Skin epidermis (tissue), 12 donors: ENCODE measurements at regions not wholly inside any gene's neighbourhood (a gene's known extent, or its start where the extent isn't known, plus 50 kb on each side); places are given as distances from the start of the nearest gene placed in this dataset.
"Not testable (repeated sequence)": the region's sequence is repeated elsewhere in the genome, so short reads cannot be mapped to it uniquely, and the experiment has no call there.

Experiments used
- H3K27ac ChIP-seq, 21 experiments: fragments of 200-600 bp; sonication (generic) in 11 of 21; one replicate each; pipeline ENCODE4 v1.5.0; 2020; ENCODE audit warnings: mild to moderate bottlenecking in 3 of 21, inconsistent platforms in 2 of 21, moderate library complexity in 2 of 21
- H3K4me3 ChIP-seq, 7 experiments: fragments of 200-600 bp; sonication (generic) in 2 of 7; one replicate each; pipeline ENCODE4 v1.5.0; 2020; ENCODE audit warnings: inconsistent platforms in 2 of 7, mild to moderate bottlenecking in 2 of 7, moderate library complexity in 1 of 7

DNA sequence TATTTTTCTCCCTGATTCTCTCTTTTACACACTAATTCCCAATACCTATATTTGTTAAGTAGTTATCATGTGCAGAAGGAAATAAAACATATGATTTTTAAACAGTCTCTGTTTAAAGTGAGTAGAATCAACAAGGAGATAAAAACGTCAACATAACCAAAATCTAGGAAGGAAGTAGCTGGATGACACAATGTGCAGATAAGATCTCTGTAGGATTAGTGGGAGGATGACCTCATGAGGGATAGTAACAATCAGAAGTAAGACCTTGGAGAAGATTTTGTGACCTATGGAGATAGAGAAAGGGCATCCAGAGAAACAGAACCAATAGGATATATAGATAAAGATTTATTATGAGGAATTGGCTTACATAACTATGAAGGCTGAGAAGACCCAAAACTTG, 262.6 kb upstream of the CDH11 start:
- Histone ChIP-seq H3K27ac (no peak overlapping the region), H3K4me3 (no peak overlapping the region)

DNA sequence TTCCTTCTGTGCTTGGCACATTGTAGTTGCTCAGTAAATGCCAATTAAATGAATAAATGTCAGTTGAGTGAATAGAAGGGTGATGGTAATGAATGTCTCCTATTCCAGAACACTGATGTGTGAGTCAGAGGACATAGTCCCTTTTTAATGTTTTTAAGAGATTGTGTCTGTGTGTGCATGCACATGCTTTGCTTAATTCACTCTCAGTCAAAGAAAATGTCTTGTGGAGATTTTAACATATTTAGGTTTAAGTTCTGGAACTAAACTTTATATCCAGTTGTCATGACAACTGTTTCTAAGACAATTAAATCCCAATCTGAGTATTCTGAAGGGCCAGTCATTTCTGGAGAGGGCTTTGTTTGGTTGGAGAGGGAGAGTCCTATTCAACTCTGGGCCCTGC, 255.3 kb upstream of the CDH11 start:
- Histone ChIP-seq H3K27ac (no peak overlapping the region), H3K4me3 (no peak overlapping the region)

DNA sequence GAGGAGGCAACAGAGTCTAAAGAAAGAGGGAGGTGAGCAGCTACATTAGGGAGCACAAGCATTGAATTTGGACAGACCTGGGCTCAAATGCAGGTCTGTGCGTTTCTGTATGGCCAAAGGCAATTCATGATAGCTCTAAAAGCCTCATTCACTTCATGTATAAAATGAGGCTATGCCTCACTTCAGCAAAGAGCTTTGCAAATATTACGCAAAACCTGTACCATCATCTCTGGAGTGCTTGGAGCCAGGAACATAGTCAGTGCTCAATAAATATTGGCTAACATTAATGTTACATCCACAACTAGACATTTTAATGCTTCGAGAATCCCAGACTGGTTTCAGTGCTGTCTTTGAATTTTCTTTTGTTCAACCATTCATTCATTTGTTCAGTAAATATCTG, 254.7 kb upstream of the CDH11 start:
- Histone ChIP-seq H3K4me3 (no peak overlapping the region), H3K27ac (no peak overlapping the region)

DNA sequence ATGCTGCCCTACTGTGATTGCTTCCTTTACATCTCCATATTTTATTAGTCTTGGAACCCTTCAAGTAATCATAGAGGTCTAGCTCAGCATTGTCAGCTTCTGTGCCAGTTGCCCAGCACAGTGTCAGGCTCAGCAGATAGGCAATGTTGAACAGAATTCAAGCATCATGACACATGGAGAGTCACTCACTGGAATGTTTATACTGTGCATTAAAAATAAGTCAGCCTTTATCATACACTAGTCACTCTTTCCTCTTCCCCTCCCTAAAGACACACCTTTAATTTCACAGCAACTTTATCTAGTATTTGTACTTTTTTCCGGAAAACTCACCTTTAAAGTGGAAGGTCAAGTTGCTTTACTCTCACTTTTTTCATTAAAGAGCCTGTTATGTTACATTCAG, 253.8 kb upstream of the CDH11 start:
- no peak overlapping the region for H3K27ac ChIP-seq
- H3K4me3 ChIP-seq, result no peak overlapping the region

DNA sequence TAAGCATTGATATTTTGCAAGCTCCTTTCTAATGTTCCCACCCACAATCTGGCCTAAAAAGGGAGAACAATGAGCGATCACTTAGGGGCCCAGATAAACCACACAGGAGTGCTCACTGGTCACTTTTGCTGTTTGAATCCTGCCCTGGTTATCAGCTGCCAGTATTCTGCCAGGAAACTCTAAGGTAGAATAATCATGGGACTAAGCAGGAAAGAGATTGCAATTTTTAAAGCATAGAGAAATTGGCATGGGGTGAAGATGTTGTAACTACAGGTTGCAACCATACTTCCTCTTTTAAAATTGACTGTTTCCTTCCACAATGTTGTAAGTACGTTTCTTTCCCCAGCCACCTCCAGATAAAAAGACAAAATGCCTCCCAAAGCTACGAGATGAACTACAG, 251.2 kb upstream of the CDH11 start:
- no peak overlapping the region for H3K4me3 ChIP-seq
- no peak overlapping the region for H3K27ac ChIP-seq

DNA sequence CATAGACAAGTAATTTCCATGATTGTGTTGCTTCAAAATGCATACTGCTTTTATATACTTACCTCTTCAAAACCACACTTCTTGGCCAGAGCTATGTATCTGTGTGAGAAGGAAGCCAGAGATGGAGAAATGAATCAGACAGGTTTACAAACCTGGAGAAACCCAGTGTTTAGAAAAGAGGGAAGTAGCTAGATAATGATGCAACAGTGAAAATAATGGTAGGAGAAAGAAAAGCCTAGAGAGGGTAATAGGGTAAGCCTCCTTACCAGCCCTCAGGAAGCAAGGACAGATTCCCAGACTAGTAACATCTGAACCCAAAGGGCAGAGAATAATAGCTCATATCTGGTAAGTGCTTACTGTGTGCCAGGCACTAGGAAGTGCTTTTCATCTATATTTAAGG, 250.3 kb upstream of the CDH11 start:
- Histone ChIP-seq H3K4me3 (no peak overlapping the region), H3K27ac (no peak overlapping the region)

DNA sequence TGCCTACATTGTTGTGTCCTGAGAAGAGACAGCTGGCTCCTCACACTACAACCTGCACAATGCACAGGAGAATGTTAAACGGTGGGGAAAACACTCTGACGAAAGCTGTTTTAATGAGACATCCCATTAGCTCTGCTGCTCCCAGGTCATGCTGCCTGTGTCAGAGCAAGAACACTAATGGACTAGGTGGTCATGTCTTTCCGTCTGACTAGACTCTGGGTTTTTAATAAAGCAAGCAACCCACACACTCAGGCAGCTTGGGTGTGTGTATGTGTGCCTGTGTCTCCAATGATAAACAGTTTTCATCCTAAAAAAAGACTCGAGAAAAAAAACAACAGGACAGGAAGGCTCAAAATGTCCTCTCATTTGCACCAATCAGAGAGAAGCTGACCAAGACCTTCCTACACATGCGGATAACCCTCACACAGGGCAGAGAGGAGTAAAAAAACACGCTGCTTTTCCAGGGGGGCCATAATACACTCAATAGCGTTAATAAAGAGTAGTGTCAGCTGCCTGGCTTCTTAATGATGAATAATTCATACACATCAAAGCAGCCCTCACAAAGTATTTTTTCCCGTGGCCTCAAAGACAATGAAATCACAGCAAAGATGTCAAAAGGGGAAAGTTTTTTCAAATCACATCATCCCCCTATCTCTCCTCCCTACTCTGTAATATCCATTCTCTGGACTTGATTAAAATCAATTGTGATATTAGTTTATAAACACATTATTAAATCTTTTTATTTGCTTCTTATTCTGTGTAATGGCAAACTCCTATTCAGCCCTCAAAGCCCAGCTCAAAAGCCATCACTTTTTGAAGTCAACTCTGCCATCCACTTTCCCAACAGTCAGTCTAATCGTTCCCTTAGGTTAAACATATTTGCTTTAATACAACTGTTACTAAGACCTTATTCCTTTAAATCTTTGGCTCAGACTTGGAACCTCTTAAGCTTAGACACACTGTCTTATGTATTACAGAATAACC, 244.2 kb upstream of the CDH11 start:
- no peak overlapping the region for H3K27ac ChIP-seq
- no peak overlapping the region for H3K4me3 ChIP-seq

DNA sequence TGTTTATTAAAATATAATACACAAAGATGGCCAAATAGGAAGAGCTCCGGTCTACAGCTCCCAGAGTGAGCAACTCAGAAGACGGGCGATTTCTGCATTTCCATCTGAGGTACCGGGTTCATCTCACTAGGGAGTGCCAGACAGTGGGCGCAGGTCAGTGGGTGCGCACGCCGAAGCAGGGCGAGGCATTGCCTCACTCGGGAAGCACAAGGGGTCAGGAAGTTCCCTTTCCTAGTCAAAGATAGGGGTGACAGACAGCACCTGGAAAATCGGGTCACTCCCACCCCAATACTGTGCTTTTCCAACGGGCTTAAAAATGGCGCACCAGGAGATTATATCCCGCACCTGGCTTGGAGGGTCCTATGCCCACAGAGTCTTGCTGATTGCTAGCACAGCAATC, 234.9 kb upstream of the CDH11 start:
- H3K4me3 ChIP-seq, H3K27ac ChIP-seq: not testable (repeated sequence)

DNA sequence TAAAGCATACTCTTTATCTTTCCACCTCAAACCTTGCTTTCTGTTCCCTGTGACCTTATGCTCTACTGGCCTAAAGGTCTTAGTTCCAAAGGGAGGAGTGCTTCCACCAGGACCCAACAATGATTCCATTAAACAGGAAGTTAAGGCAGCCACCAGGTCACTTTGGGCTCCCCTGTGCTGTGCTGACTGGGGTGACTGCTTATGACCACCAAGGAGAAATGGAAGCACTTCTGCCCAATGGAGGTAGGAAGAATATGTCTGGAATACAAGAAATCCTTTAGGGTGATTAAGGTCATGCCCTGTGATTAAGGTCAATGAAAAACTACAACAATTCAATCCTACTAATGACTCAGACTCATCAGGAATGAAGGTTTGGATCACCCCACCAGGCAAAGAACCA, 233.8 kb upstream of the CDH11 start:
- Histone ChIP-seq H3K27ac (no peak overlapping the region), H3K4me3 (no peak overlapping the region)

DNA sequence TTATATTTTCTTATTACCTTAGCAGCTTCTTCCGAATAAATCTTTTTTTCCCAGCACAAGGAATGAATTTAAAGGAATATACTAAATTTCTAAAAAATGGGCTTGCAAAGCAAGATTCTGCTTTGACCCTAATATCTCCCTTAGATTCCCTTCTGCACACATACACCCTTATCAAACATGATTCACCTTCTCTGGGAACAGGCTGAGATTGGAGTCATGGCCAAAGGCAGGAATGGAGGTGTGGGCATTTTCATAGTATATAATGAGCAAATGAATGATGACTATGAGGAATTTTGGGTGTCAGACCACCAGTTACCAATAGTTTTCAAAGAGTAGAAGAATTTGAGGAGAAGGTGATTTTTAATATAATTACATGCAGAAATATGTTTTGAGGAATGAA, 231.3 kb upstream of the CDH11 start:
- H3K4me3 ChIP-seq, result no peak overlapping the region
- no peak overlapping the region for H3K27ac ChIP-seq

DNA sequence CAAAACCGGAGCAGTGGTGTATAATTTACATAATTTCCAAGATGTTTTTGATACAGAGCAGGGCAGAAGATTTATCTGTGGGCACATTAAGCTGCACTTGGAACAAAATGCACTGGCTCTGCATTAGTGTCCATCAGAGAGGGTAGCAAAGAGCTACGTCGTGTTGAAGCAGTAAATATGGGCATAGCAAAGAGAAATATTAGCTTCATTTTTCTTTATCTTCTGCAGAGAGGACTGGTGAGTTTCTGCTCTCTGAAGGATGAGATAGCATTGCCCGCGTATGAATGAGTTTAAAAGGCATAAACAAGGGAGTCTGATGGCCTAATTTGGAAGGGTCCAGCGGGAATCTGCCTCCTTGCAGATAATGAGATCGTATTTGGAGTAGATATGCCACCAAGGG, 227.8 kb upstream of the CDH11 start:
- no peak overlapping the region for H3K27ac ChIP-seq
- no peak overlapping the region for H3K4me3 ChIP-seq

DNA sequence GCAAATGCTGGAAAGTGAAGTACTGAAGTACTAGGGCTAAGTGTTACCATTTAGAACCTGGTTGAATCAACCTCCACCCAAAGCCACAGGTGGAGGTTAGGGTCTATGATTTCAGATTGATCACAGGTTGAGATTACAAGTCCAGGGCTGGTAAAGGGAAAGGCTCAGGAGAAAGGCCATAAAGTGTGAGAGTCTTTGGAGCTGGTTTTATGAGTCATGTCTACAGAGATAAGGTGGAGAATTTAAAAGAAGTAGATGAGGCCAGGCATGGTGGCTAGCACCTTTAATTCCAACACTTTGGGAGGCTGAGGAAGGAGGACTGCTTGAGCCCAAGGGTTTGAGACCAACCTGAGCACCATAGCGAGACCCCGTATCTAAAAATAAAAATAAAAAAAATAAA, 221.7 kb upstream of the CDH11 start:
- Histone ChIP-seq H3K27ac (no peak overlapping the region), H3K4me3 (no peak overlapping the region)

DNA sequence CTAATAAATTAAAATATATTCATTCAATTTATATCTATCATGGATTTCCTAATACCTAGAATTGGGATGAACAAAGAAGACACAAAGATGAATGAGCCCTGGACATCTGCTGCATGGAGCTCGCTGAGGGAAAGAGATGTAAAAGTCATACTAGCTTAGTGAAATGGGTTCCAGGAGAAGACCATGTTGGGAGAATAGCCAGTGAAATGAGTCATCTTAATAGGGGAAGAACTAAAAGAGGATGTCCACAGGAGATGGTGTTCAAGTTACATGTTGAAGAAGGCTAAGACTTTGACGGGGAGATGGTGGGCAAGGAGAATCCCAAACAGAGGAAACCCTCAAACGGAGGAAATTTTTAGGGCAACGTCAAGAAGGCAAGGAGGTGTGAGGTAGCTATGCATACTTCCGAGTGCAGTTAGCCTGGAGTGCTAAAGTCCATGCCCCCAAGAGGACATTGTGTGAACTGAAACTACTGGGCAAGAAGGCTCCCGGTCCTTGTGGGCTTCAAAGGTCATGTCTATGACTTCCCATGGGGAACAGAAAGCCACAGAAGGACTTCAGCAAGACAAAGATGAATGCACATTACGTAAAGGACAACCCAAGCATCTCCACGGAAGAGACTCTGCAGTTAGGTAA, 220.5 kb upstream of the CDH11 start:
- H3K4me3 ChIP-seq, result no peak overlapping the region
- no peak overlapping the region for H3K27ac ChIP-seq

DNA sequence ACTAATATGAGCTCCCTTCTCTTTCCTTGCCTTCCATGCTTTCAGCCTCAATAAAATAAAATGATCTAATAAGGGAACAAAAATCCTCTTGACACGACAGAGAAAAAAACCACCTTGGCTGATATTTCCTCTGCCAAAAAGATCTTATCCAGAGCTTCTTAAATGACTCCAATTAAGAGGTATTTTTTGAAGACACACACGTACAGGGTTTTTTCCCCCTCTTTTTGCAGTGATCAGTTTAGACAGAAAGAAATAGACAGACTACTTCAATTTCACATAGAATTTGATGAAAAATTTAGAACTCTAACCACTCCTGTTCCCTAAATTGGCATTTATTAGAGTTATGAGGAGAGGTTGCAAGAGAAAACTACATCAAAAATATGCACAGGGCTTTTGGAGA, 217.2 kb upstream of the CDH11 start:
- Histone ChIP-seq H3K27ac (no peak overlapping the region), H3K4me3 (no peak overlapping the region)

DNA sequence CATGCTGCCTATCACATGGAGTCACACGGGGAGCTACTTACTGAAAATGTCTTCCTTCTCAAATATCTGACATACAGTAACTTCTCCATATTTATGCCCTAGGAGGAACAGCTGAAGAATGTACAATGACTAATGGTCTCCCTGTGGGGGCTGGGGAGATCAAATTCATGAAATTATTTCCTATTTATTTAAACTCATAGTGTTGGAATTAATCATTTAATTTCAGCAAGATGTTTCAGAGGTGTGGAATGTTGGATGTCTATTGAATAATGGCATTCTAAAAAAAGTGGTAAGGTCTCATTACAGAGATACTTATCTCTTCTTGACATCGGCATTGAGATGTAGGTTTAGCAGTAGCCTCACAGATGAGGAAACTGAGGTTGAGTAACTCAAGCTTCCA, 214.3 kb upstream of the CDH11 start:
- H3K4me3 ChIP-seq, result no peak overlapping the region
- H3K27ac ChIP-seq, result no peak overlapping the region

DNA sequence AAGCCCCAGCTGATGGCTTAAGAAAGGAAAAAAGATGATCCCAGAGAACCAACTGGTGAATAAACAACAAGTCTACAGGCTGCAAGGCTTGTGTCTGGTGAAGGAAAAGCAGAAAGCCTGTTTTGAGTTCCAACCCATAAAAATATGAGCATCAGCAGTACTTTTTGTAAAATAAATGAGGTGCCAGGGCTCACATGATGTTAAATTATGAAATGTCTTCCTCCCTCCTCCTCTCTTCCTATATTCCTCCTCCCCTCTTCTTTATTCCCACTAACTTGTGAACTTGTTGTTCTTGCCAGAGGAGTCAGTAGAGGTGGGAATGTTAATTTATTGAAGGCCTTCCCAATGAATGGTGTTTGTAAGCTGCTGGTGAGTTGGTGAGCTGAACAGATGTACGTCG, 212.2 kb upstream of the CDH11 start:
- no peak overlapping the region for H3K27ac ChIP-seq
- no peak overlapping the region for H3K4me3 ChIP-seq

DNA sequence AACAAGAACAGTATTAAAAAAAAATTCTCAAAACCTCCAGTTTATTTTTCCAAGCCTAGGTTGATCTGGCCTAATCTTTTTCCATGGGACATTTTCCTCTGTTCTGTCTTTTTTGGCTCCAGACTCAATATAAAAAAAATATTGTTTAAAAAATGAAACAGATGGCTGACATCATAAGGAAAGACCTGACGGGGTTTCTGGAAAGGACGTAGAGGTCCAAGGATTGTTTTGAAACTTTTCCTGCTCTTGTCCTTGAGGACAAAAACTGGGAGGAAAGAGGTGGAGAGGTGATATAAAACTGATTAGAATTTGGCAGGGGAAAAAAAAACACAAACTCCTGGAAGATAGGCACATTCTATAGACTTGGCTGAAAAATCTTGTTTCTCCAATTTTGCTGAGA, 211.4 kb upstream of the CDH11 start:
- Histone ChIP-seq H3K27ac (no peak overlapping the region), H3K4me3 (no peak overlapping the region)

DNA sequence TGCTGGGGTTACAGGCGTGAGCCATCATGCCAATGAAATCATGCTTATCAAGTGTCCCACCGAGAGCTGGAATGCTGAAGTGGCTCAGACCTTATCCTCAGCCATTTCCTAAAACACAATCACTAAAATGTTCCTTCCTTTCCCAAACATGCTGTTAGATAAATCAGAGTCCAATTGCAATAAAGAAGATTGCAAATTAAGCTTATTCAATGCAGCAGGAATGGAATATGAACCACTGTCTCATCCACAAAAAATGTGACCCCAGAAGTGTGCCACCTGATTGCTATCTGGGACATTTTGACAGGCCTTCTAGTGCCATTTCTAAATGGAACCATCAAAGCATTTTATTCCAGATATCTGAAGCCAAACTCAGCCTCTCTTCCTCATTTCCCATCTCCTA, 205.5 kb upstream of the CDH11 start:
- Histone ChIP-seq H3K27ac (no peak overlapping the region), H3K4me3 (no peak overlapping the region)

DNA sequence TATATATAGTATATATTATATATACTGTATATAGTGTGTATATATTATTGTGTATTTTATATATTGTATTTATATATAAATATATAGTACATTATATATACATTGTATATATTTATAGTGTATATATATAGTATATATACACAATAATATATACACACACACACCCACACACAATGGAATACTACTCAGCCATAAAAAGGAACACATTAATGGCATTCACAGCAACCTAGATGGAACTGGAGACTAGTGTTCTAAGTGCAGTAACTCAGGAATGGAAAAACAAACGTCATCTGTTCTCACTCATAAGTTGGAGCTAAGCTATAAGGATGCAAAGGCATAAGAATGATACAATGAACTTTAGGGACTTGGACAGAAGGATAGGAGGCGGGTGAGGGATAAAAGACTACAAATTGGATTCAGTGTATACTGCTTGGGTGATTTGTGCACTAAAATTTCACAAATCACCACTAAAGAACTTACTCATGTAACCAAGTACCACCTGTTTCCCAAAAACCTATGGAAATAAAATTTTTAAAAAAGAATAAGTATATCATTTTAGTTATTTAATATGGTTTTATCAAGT, 201.9 kb upstream of the CDH11 start:
- no peak overlapping the region for H3K4me3 ChIP-seq
- no peak overlapping the region for H3K27ac ChIP-seq

DNA sequence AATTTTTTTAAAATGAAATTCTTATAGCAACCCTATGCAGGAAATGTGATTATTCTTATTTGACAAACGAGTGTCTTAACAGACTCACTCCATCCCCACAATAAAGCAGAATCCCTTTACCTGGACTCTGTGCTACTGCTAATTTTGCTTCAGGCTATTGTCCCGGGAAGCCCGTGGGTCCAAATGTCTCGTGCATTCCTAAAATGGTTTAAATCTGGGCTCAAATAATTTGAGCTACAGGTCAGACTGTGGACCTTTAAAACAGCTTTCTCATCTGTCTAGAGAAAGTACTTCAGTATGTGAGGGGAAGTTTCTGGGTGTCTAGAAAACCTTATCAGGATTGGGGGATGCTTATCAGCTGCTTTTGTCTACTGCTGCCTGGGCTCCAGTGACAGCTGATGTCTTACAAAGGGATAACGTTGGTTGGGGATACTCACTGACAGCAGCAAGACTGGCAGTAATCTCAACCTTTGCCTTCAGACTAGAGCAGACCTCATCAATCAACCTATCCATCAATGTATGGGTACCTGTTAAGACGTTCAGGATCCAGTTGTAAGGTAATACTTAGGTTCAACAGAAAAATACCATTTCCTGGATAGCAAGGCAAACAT, 197.9 kb upstream of the CDH11 start:
- H3K4me3 ChIP-seq, result no peak overlapping the region
- H3K27ac ChIP-seq, result no peak overlapping the region
